ENCODE measurements at regions not wholly inside any gene's neighbourhood (a gene's known extent, or its start where the extent isn't known, plus 50 kb on each side); places are given as distances from the start of the nearest gene placed in this dataset.

DNA sequence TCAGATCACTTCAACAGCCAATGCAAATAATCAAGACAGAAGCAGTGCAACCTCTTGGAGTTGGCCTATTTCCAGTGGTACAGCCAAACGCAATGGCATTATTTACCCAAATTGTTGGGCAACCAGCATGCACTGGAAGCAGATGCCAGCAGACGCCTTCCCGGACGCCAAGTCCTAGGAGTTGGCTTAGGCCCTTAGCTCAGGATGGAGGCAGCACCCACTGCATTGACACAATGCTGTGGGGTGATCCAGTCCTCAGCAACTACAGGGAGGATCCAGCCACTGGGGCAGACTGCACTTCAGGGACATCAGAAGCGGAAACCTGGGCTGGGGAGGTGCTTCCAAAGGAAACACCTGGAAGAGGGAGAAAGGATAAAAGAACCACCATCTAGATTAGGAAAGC, 290.4 kb downstream of the FAM43A start:
- Histone ChIP-seq H3K9me2 (no peaks in the 10 kb centered on the region), H3K4me2 (no peak overlapping the region), H4K20me1 (ENCODE audit: insufficient read depth) (no peaks in the 10 kb centered on the region), H3K4me3 (ENCODE audit: low read depth in 2 of 2, low read length in 1 of 2) (no peak overlapping the region), H3K36me3 (replicated peaks in 1 of 2; ENCODE audit: control insufficient read depth in 1 of 2, insufficient read depth in 2 of 2, low read length in 1 of 2) (no peaks in the 10 kb centered on the region), H3K27me3 (ENCODE audit: insufficient read depth) (no peaks in the 10 kb centered on the region; the same call in 1 of the 2 replicates), H3K9ac (no peak overlapping the region), H3K4me1 (ENCODE audit: control insufficient read depth in 1 of 2, insufficient read depth in 2 of 2, low read depth in 1 of 2, low read length in 1 of 2) (no peaks in the 10 kb centered on the region; a peak in 1 of 4 replicates), H3K27ac (ENCODE audit: low read depth in 2 of 2, low read length in 1 of 2) (no peak overlapping the region), H3K9me3 (no peaks in the 10 kb centered on the region), H3K79me2 (ENCODE audit: insufficient read depth) (no peaks in the 10 kb centered on the region), H3F3A (replicated peaks; ENCODE audit: insufficient read depth) (no peaks in the 10 kb centered on the region), H2AFZ (ENCODE audit: low read depth) (no peak overlapping the region)
- ChIA-PET CTCF (interaction anchor here (1.3 kb wide), 1 partner anchor 288 kb away, joined by 3 read pairs; no protein-coding TSS in a partner anchor), POLR2A (no interaction called here)
- no peak for DNase-seq
- TF ChIP-seq TCF12 (IDR thresholded peaks at IDR 0.05) (no peak), MEF2A (IDR thresholded peaks at IDR 0.05; ENCODE audit: borderline replicate concordance, low read depth) (no peak), POLR2AphosphoS5 (IDR thresholded peaks at IDR 0.05; ENCODE audit: low read depth, low read length) (no peak), RCOR1 (IDR thresholded peaks at IDR 0.05; ENCODE audit: low read length) (no peak), TAF1 (IDR thresholded peaks at IDR 0.05; ENCODE audit: borderline replicate concordance, low read depth, low read length) (no peak), GATA2 (CRISPR knock-in tag; IDR thresholded peaks at IDR 0.05) (no peak), TEAD4 (IDR thresholded peaks at IDR 0.05; ENCODE audit: borderline replicate concordance, insufficient read depth) (no peak), RFX5 (IDR thresholded peaks at IDR 0.05; ENCODE audit: low read length) (no peak), SIN3A (IDR thresholded peaks at IDR 0.05; ENCODE audit: borderline replicate concordance, low read depth, low read length) (no peak), NRF1 (IDR thresholded peaks at IDR 0.05; ENCODE audit: low read depth, low read length) (no peak), FOSL2 (IDR thresholded peaks at IDR 0.05; ENCODE audit: borderline replicate concordance, low read depth) (no peak), EZH2phosphoT487 (IDR thresholded peaks at IDR 0.05; ENCODE audit: borderline replicate concordance, low read depth) (no peak)
- TF ChIP-seq, protein P1, sequence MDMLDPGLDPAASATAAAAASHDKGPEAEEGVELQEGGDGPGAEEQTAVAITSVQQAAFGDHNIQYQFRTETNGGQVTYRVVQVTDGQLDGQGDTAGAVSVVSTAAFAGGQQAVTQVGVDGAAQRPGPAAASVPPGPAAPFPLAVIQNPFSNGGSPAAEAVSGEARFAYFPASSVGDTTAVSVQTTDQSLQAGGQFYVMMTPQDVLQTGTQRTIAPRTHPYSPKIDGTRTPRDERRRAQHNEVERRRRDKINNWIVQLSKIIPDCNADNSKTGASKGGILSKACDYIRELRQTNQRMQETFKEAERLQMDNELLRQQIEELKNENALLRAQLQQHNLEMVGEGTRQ (IDR thresholded peaks at IDR 0.05; ENCODE audit: borderline replicate concordance, low read depth, low read length) = no peak
- TF ChIP-seq, protein P2, sequence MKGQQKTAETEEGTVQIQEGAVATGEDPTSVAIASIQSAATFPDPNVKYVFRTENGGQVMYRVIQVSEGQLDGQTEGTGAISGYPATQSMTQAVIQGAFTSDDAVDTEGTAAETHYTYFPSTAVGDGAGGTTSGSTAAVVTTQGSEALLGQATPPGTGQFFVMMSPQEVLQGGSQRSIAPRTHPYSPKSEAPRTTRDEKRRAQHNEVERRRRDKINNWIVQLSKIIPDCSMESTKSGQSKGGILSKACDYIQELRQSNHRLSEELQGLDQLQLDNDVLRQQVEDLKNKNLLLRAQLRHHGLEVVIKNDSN (IDR thresholded peaks at IDR 0.05; ENCODE audit: borderline replicate concordance, low read depth) = no peak
- TF ChIP-seq, protein P3, sequence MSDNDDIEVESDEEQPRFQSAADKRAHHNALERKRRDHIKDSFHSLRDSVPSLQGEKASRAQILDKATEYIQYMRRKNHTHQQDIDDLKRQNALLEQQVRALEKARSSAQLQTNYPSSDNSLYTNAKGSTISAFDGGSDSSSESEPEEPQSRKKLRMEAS (IDR thresholded peaks at IDR 0.05; ENCODE audit: low read depth) = no peak
- TF ChIP-seq, protein P4, sequence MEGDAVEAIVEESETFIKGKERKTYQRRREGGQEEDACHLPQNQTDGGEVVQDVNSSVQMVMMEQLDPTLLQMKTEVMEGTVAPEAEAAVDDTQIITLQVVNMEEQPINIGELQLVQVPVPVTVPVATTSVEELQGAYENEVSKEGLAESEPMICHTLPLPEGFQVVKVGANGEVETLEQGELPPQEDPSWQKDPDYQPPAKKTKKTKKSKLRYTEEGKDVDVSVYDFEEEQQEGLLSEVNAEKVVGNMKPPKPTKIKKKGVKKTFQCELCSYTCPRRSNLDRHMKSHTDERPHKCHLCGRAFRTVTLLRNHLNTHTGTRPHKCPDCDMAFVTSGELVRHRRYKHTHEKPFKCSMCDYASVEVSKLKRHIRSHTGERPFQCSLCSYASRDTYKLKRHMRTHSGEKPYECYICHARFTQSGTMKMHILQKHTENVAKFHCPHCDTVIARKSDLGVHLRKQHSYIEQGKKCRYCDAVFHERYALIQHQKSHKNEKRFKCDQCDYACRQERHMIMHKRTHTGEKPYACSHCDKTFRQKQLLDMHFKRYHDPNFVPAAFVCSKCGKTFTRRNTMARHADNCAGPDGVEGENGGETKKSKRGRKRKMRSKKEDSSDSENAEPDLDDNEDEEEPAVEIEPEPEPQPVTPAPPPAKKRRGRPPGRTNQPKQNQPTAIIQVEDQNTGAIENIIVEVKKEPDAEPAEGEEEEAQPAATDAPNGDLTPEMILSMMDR (IDR thresholded peaks at IDR 0.05) = no peak
- 75% methylated on average over 5 of the region's 5 CpGs for WGBS (ENCODE audit: low lambda C conversion rate)
